GM19328 (cell line): ENCODE measurements at regions not wholly inside any gene's neighbourhood (a gene's known extent, or its start where the extent isn't known, plus 50 kb on each side); places are given as distances from the start of the nearest gene placed in this dataset.
"Not testable (repeated sequence)": the region's sequence is repeated elsewhere in the genome, so short reads cannot be mapped to it uniquely, and the experiment has no call there.

Source experiments
- ATAC-seq: cut with Tn5 transposase; IDR thresholded peaks from one replicate; pipeline ENCODE4 v1.9.1; 2021; ENCODE audit warnings: mild to moderate bottlenecking, moderate library complexity; ENCODE audit not compliant: unreplicated experiment

DNA sequence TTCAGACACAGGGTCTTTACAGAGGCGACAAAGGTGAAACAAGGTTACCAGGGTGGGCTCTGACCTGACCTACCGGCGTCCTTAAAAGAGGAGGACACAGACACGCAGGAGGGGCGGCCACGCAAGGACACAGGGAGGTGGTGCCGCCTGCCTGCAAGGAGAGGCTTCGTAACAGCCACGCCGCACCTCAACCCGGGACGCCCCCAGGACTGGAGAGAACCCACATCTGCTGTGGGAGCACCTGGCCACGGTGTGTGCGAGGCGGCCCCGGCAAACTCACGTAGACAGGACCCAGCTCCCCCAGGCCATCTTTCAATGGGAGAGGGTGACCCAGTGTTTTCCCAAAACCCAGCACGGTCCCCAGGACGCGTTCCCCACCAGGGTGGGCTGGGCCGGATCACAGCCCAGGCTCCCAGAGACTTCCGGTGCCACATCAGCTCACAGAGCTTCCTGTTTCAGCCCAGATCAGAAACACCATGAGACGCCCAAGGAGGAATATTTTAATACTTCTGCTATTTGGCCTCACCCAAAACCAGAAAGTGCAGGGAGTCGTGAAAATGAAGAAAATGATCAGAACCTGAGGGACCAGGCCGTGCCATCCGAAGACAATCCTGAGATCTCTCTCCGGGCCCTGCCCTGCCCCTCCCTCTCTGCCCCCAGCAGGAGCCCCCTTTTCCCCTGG is 5417.4 kb upstream of the TPTE start:
- not testable (repeated sequence) for ATAC-seq

GRCh38 chr21:5104562-5104928 is 5416.8 kb upstream of the TPTE start:
- not testable (repeated sequence) for ATAC-seq

DNA sequence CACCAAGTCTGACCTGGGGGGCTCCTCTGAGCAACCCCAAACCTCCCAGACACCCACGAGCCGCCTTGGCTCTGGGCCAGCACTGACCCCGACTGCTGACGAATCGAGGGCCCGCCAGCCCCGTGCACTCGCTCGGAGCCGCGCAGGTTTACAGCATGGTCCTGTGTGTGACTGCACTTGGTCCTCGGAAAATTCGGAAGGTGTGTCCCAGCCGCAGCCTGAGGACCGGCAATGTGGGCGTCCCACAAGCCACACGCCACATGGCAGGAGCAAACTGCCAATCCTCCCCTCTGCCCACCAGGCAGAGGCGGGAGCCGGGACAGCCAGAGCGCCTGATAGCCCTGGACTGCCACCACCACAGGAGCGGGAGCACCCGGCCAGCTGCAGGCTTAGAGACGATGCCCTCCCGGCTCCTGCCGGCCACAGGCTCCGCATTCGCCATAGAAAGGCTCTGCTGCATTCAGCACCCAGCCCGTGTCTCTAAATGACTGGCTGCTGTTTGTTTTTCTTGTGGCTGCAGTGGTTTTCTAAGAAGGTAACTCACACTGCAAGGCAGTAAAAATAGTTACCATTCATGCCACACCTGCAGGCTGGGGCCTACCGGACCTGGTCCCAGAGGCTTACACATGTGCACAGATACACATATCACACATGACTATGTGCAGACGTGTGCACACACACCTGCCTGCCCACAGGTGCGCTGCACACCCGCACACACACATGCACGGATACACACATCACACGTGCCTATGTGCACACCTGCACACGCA is 5415.3 kb upstream of the TPTE start:
- ATAC-seq: peak; percentile 52

GRCh38 chr21:5106767-5107464 is 5414.5 kb upstream of the TPTE start:
- ATAC-seq: not testable (repeated sequence)

DNA sequence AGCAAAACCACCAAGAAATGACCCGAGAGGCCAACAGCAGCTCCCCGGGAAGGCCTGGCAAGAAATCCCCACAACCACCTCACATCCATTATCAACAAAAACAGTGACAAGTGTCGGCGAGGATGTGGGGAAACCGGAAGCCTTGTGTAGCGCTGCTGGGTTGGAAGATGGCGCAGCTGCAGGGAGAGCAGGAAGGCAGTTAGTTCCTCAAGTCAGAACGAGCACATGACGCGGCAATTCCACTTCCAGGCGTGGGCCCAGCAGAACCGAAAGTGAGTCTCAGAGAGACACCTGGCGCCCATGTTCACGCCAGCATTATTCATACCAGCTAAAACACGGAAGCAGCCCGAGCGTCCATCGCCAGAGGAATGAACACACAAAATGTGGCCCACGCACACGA is 5413.7 kb upstream of the TPTE start:
- not testable (repeated sequence) for ATAC-seq

GRCh38 chr21:5108048-5108775 is 5413.2 kb upstream of the TPTE start:
- not testable (repeated sequence) for ATAC-seq

- not testable (repeated sequence) for ATAC-seq
Observed at GRCh38 chr21:5111197-5111596, 5410.2 kb upstream of the TPTE start.

DNA sequence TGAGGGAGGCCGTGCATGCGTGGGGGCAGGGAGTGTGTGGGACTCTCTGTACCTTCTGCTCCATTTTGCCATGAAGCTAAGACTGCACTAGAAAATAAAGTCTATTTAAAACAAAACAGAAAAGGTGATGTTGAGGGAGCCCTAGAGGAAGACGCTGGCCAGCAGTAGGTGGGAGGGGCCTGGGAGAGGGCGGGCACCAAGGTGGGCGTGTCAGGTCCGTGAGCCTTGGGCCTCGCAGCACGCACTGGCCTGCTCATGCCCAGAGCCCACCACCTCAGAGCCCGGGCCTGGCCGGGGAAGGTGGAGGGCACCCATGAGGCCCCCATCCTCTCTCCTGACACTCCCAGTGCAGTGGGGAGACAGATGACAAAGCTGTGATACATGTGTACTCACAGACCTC is 5408.3 kb upstream of the TPTE start:
- ATAC-seq: not testable (repeated sequence)

GRCh38 chr21:5114468-5114867 is 5406.9 kb upstream of the TPTE start:
- ATAC-seq: not testable (repeated sequence)

GRCh38 chr21:5114893-5115645 is 5406.3 kb upstream of the TPTE start:
- ATAC-seq: not testable (repeated sequence)

GRCh38 chr21:5115646-5116343 is 5405.6 kb upstream of the TPTE start:
- not testable (repeated sequence) for ATAC-seq

DNA sequence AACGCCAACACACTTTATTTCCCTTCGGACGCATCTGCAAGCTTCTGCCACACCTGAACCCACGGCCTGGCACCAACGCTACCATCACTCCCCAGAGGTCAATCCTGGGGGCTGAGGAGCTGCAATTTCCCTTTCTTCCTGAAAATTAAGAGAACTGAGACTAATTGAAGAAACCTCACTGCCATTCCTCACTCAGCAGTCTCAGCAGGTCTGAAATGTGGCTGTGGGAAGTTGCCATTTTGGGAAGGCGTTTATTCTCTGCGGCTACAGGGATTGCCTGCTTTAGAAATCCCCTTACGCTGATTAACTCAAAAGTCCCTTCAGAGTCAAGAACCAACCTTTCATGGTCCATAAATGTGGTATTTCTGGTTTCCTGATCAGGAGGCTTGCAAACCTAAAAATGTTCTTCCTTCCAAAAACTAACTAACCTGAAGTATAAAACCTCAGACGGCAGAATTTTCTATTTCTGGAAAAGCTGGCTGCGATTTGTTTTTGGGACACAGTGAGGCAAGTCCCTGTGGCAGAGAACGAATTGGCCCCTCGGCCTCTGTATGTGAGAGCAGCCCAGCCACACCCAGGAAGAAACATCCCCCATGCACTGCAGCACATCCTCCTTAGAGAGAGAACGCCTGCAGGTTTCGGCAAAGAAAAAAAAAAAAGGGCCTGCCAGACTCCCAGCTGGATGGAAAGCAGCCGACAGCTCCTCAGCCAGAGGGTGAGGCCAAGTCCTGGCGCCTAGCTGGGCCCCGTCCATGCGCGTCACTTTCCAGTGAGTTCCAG is 5404.8 kb upstream of the TPTE start:
- ATAC-seq: not testable (repeated sequence)

- not testable (repeated sequence) for ATAC-seq
Observed at GRCh38 chr21:5117135-5117534, 5404.2 kb upstream of the TPTE start.

- ATAC-seq: not testable (repeated sequence)
Observed at GRCh38 chr21:5117666-5118295, 5403.6 kb upstream of the TPTE start.

DNA sequence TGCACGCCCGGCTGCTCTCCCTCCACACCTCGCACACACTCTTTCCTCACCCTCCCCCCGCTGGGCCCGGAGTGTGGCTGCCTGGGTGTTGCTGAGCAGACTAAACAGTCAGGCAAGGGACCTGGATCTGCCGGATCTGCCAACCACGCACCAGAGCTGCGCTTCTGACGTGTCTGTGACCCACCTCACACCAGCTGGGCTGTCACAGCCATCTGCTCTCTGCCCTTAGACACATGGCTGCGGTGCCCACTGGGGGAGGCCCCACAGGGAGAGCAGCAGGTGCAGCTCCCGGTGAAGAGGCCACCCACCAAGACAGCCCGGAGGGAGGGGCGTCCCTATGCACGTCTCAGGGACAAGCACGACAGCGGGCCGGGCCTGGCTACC is 5403.1 kb upstream of the TPTE start:
- ATAC-seq: not testable (repeated sequence)

DNA sequence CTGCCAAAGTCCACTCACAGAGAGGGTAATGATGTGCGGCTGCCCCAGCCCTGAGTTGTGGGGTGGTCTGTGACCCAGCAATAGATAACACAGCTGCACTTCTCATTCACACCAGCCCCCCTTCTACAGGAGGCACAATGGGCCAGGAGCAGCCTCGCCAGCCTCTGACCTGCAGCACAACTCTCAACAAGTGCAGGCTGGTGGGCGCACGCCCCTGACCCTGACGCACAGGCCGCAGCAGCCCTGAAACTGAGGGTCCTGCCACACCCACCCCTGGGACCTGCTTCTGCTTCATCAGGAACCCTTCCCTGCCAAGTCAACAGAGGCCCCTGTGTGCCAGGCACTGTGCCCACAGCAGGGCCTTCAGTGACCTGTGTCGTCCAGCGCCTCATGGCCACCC is 5402.2 kb upstream of the TPTE start:
- ATAC-seq: not testable (repeated sequence)

- not testable (repeated sequence) for ATAC-seq
Observed at GRCh38 chr21:5121399-5121798, 5400.0 kb upstream of the TPTE start.

- not testable (repeated sequence) for ATAC-seq
Observed at GRCh38 chr21:5121849-5122248, 5399.5 kb upstream of the TPTE start.
